ENCODE measurements at regions not wholly inside any gene's neighbourhood (a gene's known extent, or its start where the extent isn't known, plus 50 kb on each side); places are given as distances from the start of the nearest gene placed in this dataset.

DNA sequence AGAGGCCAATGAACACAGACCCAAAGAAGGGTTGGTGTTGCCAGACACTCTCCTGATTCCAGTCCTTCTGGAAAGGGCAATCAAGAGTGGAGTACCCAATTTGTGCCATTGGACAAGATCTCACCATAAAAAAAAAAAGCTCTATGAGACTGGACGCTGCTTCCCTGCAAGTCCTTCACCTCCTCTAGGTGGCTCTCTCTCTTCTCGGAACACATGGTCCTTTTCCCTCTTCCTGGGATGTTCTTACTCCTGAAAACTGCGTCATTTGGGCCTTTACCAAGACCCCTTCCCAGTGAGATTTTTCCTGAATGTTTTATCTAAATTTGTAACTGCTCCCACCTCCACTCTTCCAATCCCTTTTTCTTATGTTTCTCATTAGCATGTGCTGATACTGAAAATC is 280.8 kb downstream of the FOXA2 start:
- FAIRE-seq: no peak
- intact Hi-C loops (cut with DNase I): no loop called here
- H3K4me1 ChIP-seq (ENCODE audit: control insufficient read depth in 2 of 3, insufficient read depth in 2 of 3, low read depth in 1 of 3, low read length in 3 of 3): no peaks in the 10 kb centered on the region

DNA sequence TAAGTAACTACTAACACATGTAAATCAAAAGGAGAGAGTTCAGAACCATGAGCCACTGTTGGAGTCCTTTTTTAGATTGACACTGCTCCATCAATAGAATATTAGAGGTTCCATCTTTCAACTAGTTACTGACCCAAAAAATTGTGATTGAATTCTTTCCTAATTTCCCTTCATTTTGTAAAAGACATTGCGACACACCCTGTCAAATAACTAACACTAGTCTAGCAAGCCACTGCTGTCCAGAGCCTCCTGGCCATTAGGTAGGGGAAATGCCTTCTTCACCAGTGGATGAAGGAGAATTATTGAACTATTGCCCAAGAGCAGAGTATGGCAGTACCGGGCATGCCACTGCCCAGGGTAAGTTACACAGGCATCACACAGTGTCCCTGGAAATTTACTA is 282.3 kb downstream of the FOXA2 start:
- no peak overlapping the region for H3K27ac ChIP-seq (ENCODE audit: low read depth in 2 of 2, low read length in 2 of 2)
- H3K27me3 ChIP-seq (ENCODE audit: control insufficient read depth, insufficient read depth, low read length): no peaks in the 10 kb centered on the region
- H3K9me3 ChIP-seq (ENCODE audit: control insufficient read depth in 2 of 3, insufficient read depth in 1 of 3, low read length in 3 of 3): no peaks in the 10 kb centered on the region
- DNase-seq (no peak), FAIRE-seq (no peak)
- no peaks in the 10 kb centered on the region for H3K4me1 ChIP-seq (ENCODE audit: control insufficient read depth in 2 of 3, insufficient read depth in 2 of 3, low read depth in 1 of 3, low read length in 3 of 3)
- intact Hi-C loops (cut with DNase I): no loop called here
- H3K9ac ChIP-seq (ENCODE audit: low read length in 3 of 3): no peak overlapping the region
- no peaks in the 10 kb centered on the region for H3K36me3 ChIP-seq (ENCODE audit: control insufficient read depth in 2 of 3, insufficient read depth in 3 of 3, low read length in 3 of 3)
- no peak for TF ChIP-seq CTCF (IDR thresholded peaks at IDR 0.05; ENCODE audit: borderline replicate concordance, extremely low read depth, insufficient read depth)
- no peak overlapping the region for H3K4me3 ChIP-seq (ENCODE audit: low read length in 3 of 3)

More for the DNA sequence above, 280.8 kb downstream of the FOXA2 start:
- no peaks in the 10 kb centered on the region for H3K27me3 ChIP-seq (ENCODE audit: control insufficient read depth, insufficient read depth, low read length)
- H3K27ac ChIP-seq (ENCODE audit: low read depth in 2 of 2, low read length in 2 of 2): no peak overlapping the region
- H3K9me3 ChIP-seq (ENCODE audit: control insufficient read depth in 2 of 3, insufficient read depth in 1 of 3, low read length in 3 of 3): no peaks in the 10 kb centered on the region
- no peak overlapping the region for H3K9ac ChIP-seq (ENCODE audit: low read length in 3 of 3)
- no peaks in the 10 kb centered on the region for H3K36me3 ChIP-seq (ENCODE audit: control insufficient read depth in 2 of 3, insufficient read depth in 3 of 3, low read length in 3 of 3)
- no peak overlapping the region for H3K4me3 ChIP-seq (ENCODE audit: low read length in 3 of 3)
- TF ChIP-seq CTCF (IDR thresholded peaks at IDR 0.05; ENCODE audit: borderline replicate concordance, extremely low read depth, insufficient read depth): no peak
- no peak for DNase-seq

DNA sequence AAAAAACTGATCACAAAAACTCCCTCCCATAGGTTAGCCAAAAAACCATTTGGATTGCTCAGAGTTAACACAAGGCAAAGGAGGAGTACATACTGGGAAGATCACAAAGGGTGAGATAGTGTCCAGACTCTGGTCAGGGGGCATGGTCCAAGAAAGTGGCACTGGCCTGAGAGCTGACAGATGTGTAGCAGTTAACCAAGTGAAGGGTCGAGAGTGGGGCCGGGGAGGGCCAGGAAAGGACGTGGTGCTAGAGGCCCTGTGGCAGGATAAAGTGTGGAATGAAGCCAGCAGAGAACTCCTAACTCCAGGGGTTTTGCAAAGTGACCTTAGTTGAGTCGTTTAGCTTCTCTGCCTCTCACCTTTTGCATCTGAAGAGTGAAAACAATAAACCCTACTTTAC is 290.5 kb downstream of the FOXA2 start:
- Histone ChIP-seq H3K27me3 (ENCODE audit: control insufficient read depth, insufficient read depth, low read length) (no peaks in the 10 kb centered on the region), H3K4me3 (ENCODE audit: low read length in 3 of 3) (no peak overlapping the region), H3K9ac (ENCODE audit: low read length in 3 of 3) (no peak overlapping the region), H3K4me1 (ENCODE audit: control insufficient read depth in 2 of 3, insufficient read depth in 2 of 3, low read depth in 1 of 3, low read length in 3 of 3) (no peaks in the 10 kb centered on the region), H3K36me3 (ENCODE audit: control insufficient read depth in 2 of 3, insufficient read depth in 3 of 3, low read length in 3 of 3) (no peaks in the 10 kb centered on the region), H3K27ac (ENCODE audit: low read depth in 2 of 2, low read length in 2 of 2) (no peak overlapping the region), H3K9me3 (ENCODE audit: control insufficient read depth in 2 of 3, insufficient read depth in 1 of 3, low read length in 3 of 3) (no peaks in the 10 kb centered on the region)
- DNase-seq (no peak), FAIRE-seq (no peak)
- intact Hi-C loops (cut with DNase I): no loop called here
- no peak for TF ChIP-seq CTCF (IDR thresholded peaks at IDR 0.05; ENCODE audit: borderline replicate concordance, extremely low read depth, insufficient read depth)

GRCh38 chr20:22289442-22289841 is 294.9 kb downstream of the FOXA2 start:
- no peak for TF ChIP-seq CTCF (IDR thresholded peaks at IDR 0.05; ENCODE audit: borderline replicate concordance, extremely low read depth, insufficient read depth)
- H3K4me1 ChIP-seq (ENCODE audit: control insufficient read depth in 2 of 3, insufficient read depth in 2 of 3, low read depth in 1 of 3, low read length in 3 of 3): no peaks in the 10 kb centered on the region
- no peaks in the 10 kb centered on the region for H3K9me3 ChIP-seq (ENCODE audit: control insufficient read depth in 2 of 3, insufficient read depth in 1 of 3, low read length in 3 of 3)
- DNase-seq: no peak
- intact Hi-C loops (cut with DNase I): no loop called here
- H3K27ac ChIP-seq (ENCODE audit: low read depth in 2 of 2, low read length in 2 of 2): no peak overlapping the region
- no peak overlapping the region for H3K4me3 ChIP-seq (ENCODE audit: low read length in 3 of 3)
- no peak for FAIRE-seq
- no peak overlapping the region for H3K9ac ChIP-seq (ENCODE audit: low read length in 3 of 3)
- no peaks in the 10 kb centered on the region for H3K36me3 ChIP-seq (ENCODE audit: control insufficient read depth in 2 of 3, insufficient read depth in 3 of 3, low read length in 3 of 3)
- no peaks in the 10 kb centered on the region for H3K27me3 ChIP-seq (ENCODE audit: control insufficient read depth, insufficient read depth, low read length)
